Body of pancreas (tissue), 4 donors: ENCODE measurements at regions not wholly inside any gene's neighbourhood (a gene's known extent, or its start where the extent isn't known, plus 50 kb on each side); places are given as distances from the start of the nearest gene placed in this dataset.

Experiments
- POLR2A ChIP-seq, 3 donors: fragments of 450-650 bp; IDR thresholded peaks; one replicate each; pipeline ENCODE4 v1.6.1; 2016; ENCODE audit warnings: antibody characterized with exemption in 3 of 3, mild to moderate bottlenecking in 2 of 3
- TF ChIP-seq, protein P1 (sequence below), 7 experiments: fragments of 450-650 bp in 4 of 7; fragments of 200-600 bp in 3 of 7; sonication (generic) in 3 of 7; IDR thresholded peaks; one replicate each; pipeline ENCODE4 v1.5.1; 2016 to 2019; ENCODE audit warnings: antibody characterized with exemption in 7 of 7

DNA sequence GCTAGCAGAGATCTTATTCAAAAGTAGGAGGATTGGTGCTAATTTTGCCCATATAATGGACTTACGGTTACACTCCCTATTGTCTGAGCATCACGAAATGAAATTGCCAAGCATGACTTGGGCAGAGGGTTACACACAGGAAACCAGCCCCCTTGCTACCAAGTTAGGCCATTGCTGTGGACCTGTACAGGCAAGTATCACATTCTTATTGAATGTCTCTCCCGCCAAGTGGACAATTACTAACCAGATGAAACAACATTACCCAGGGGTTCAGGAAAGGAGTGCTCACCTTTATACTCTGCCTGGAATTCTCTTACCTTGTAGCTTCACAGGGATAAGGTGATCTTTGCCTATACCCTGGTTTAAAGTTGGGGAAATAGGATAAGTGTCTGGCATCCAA is 70.6 kb upstream of the TOX3 start:
- TF ChIP-seq POLR2A (IDR thresholded peaks at IDR 0.05) = no peak
- TF ChIP-seq, protein P1, sequence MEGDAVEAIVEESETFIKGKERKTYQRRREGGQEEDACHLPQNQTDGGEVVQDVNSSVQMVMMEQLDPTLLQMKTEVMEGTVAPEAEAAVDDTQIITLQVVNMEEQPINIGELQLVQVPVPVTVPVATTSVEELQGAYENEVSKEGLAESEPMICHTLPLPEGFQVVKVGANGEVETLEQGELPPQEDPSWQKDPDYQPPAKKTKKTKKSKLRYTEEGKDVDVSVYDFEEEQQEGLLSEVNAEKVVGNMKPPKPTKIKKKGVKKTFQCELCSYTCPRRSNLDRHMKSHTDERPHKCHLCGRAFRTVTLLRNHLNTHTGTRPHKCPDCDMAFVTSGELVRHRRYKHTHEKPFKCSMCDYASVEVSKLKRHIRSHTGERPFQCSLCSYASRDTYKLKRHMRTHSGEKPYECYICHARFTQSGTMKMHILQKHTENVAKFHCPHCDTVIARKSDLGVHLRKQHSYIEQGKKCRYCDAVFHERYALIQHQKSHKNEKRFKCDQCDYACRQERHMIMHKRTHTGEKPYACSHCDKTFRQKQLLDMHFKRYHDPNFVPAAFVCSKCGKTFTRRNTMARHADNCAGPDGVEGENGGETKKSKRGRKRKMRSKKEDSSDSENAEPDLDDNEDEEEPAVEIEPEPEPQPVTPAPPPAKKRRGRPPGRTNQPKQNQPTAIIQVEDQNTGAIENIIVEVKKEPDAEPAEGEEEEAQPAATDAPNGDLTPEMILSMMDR (IDR thresholded peaks at IDR 0.05) = no peak
